ENCODE measurements at regions not wholly inside any gene's neighbourhood (a gene's known extent, or its start where the extent isn't known, plus 50 kb on each side); places are given as distances from the start of the nearest gene placed in this dataset.

DNA sequence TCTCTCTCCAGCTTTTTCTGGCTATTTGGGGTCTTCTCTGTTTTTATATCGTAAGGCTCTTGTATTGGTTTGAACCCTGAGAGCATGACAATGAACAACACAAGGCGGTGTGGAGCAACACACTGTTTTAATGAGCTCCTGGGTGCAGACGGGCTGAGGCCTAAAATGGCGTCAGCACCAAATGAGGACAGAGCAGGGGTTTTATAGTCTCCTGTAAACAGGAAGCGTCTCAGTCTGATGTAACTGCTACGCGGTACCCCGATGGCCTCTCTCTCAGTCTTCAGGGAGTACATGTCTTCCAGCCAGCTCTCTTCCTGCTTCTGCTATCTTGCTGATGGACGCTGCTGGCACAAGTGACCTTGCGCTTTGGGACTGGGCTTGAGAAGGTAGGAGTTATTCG, 95.9 kb upstream of the CCDC71L start:
- no peak for TF ChIP-seq EP300 (IDR thresholded peaks at IDR 0.05; ENCODE audit: borderline replicate concordance)
- TF ChIP-seq ZBTB7A (IDR thresholded peaks at IDR 0.05; ENCODE audit: low read depth): no peak
- TF ChIP-seq, protein P1, sequence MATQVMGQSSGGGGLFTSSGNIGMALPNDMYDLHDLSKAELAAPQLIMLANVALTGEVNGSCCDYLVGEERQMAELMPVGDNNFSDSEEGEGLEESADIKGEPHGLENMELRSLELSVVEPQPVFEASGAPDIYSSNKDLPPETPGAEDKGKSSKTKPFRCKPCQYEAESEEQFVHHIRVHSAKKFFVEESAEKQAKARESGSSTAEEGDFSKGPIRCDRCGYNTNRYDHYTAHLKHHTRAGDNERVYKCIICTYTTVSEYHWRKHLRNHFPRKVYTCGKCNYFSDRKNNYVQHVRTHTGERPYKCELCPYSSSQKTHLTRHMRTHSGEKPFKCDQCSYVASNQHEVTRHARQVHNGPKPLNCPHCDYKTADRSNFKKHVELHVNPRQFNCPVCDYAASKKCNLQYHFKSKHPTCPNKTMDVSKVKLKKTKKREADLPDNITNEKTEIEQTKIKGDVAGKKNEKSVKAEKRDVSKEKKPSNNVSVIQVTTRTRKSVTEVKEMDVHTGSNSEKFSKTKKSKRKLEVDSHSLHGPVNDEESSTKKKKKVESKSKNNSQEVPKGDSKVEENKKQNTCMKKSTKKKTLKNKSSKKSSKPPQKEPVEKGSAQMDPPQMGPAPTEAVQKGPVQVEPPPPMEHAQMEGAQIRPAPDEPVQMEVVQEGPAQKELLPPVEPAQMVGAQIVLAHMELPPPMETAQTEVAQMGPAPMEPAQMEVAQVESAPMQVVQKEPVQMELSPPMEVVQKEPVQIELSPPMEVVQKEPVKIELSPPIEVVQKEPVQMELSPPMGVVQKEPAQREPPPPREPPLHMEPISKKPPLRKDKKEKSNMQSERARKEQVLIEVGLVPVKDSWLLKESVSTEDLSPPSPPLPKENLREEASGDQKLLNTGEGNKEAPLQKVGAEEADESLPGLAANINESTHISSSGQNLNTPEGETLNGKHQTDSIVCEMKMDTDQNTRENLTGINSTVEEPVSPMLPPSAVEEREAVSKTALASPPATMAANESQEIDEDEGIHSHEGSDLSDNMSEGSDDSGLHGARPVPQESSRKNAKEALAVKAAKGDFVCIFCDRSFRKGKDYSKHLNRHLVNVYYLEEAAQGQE (IDR thresholded peaks at IDR 0.05; ENCODE audit: low read depth): no peak
- TF ChIP-seq MAX (IDR thresholded peaks at IDR 0.05): no peak
- no peak for TF ChIP-seq USF1 (IDR thresholded peaks at IDR 0.05)
- no peak for TF ChIP-seq YY1 (IDR thresholded peaks at IDR 0.05; ENCODE audit: low read depth)
- TF ChIP-seq TAF1 (IDR thresholded peaks at IDR 0.05; ENCODE audit: low read depth): no peak
- no peak for TF ChIP-seq CEBPB (IDR thresholded peaks at IDR 0.05)
- TF ChIP-seq TCF12 (IDR thresholded peaks at IDR 0.05; ENCODE audit: low read depth): no peak
- no peak for TF ChIP-seq CREB1 (IDR thresholded peaks at IDR 0.05; ENCODE audit: low read depth)
- no peak for TF ChIP-seq TEAD4 (IDR thresholded peaks at IDR 0.05)
- TF ChIP-seq EGR1 (IDR thresholded peaks at IDR 0.05): no peak

All from Ishikawa (cell line).